Heart left ventricle (tissue), 16 donors: ENCODE measurements at regions not wholly inside any gene's neighbourhood (a gene's known extent, or its start where the extent isn't known, plus 50 kb on each side); places are given as distances from the start of the nearest gene placed in this dataset.

Source experiments
- ATAC-seq, 4 donors: fragments of 200-7000 bp; cut with Tn5 transposase; one replicate each; pipeline ENCODE4 v1.9.1; 2020 to 2022; ENCODE audit warnings: moderate library complexity in 4 of 4, mild to moderate bottlenecking in 3 of 4, moderate number of reproducible peaks in 1 of 4
- DNase-seq, 5 donors: peaks; one replicate each; pipeline ENCODE4 v3.0.0-alpha.2; 2020
- H3K27ac ChIP-seq, 12 donors: fragments of 200-600 bp; sonication (generic) in 4 of 12; one replicate each; pipeline versions ENCODE4 v1.5.0 to v1.8.0; 2016 to 2022; ENCODE audit warnings: mild to moderate bottlenecking in 2 of 12
- H3K27me3 ChIP-seq, 9 donors: fragments of 200-600 bp; sonication (generic) in 2 of 9; one replicate each; pipeline versions ENCODE4 v1.5.1 to v1.8.0; 2016 to 2022; ENCODE audit warnings: mild to moderate bottlenecking in 3 of 9
- H3K36me3 ChIP-seq, 9 donors: fragments of 200-600 bp; sonication (generic) in 2 of 9; one replicate each; pipeline versions ENCODE4 v1.5.0 to v1.8.0; 2018 to 2022; ENCODE audit warnings: mild to moderate bottlenecking in 2 of 9
- H3K4me1 ChIP-seq, 12 donors: fragments of 200-600 bp; sonication (generic) in 4 of 12; one replicate each; pipeline versions ENCODE4 v1.5.0 to v1.8.0; 2016 to 2022; ENCODE audit warnings: mild to moderate bottlenecking in 3 of 12
- H3K4me3 ChIP-seq, 12 donors: fragments of 200-600 bp; sonication (generic) in 4 of 12; one replicate each; pipeline versions ENCODE4 v1.5.0 to v1.8.0; 2017 to 2022; ENCODE audit warnings: mild to moderate bottlenecking in 9 of 12, moderate library complexity in 4 of 12
- H3K9me3 ChIP-seq, 12 donors: fragments of 200-600 bp; sonication (generic) in 4 of 12; one replicate each; pipeline versions ENCODE4 v1.5.0 to v1.8.0; 2016 to 2022; ENCODE audit warnings: mild to moderate bottlenecking in 1 of 12
- POLR2A ChIP-seq, 2 donors: fragments of 450-650 bp; IDR thresholded peaks; one replicate each; pipeline ENCODE4 v1.6.1; 2017; ENCODE audit warnings: antibody characterized with exemption in 2 of 2, mild to moderate bottlenecking in 2 of 2, moderate library complexity in 2 of 2
- WGBS, 4 donors: extraction: QIAGEN DNeasy Blood & Tissue Kit in 2 of 4; methylation state at CpG; one replicate each; pipeline versions ENCODE4 v1.1.5 to v1.1.7; 2013 to 2018; 5-methylcytosine and 5-hydroxymethylcytosine counted together
- intact Hi-C, 10 donors: fragments of 100-400 bp; cut with DNase I; formaldehyde crosslinking; loops; one replicate each; pipeline versions ENCODE4 v1.11.1 to v1.14.2; 2022
- TF ChIP-seq, protein P1 (sequence below), 12 donors: fragments of 200-600 bp; sonication (generic) in 4 of 12; IDR thresholded peaks; one replicate each; pipeline versions ENCODE4 v1.5.0 to v1.8.0; 2018 to 2022; ENCODE audit warnings: antibody characterized with exemption in 12 of 12, mild to moderate bottlenecking in 5 of 12
- donor health status: ischemic (EF 13 %, LVEDD 7.1; RV severe dilation, severe dysfunction).
- donor health status: healthy with polysubstance abuse.
- donor health status: DM: no; HTN: yes; CAD: no.
- donor health status: DM: no; HTN: no; CAD: no.
- donor health status: ischemic (EF 25% LVEDD 6.9; RV normal size, moderate dysfunction).
- donor health status: ischemic (EF 25% LVEDD 5.7; RV mildly dilated, moderate dysfunction).
- donor health status: healthy.
- donor health status: DM: yes; HTN: yes; CAD: no.
- donor health status: ischemic (EF 35%, LVEDD 5.7; RV mildly dilated, moderate dysfunction).
- donor health status: nonischemic (EF 11% LVEDD 7.7; RV severe dilation, severe dysfunction).
- donor health status: DM: yes; HTN: yes; CAD: no.
- donor health status: PGD.
- donor health status: ischemic (EF 29% LVEDD 5.4; RV normal size, mild dysfunction).
- donor health status: nonischemic (EF 23%, LVEDD 6.1; RV moderate dilation, normal function).

GRCh38 chr2:147110317-147110716 is 734.5 kb upstream of the ACVR2A start:
- TF ChIP-seq POLR2A (IDR thresholded peaks at IDR 0.05), result no peak
- TF ChIP-seq, protein P1, sequence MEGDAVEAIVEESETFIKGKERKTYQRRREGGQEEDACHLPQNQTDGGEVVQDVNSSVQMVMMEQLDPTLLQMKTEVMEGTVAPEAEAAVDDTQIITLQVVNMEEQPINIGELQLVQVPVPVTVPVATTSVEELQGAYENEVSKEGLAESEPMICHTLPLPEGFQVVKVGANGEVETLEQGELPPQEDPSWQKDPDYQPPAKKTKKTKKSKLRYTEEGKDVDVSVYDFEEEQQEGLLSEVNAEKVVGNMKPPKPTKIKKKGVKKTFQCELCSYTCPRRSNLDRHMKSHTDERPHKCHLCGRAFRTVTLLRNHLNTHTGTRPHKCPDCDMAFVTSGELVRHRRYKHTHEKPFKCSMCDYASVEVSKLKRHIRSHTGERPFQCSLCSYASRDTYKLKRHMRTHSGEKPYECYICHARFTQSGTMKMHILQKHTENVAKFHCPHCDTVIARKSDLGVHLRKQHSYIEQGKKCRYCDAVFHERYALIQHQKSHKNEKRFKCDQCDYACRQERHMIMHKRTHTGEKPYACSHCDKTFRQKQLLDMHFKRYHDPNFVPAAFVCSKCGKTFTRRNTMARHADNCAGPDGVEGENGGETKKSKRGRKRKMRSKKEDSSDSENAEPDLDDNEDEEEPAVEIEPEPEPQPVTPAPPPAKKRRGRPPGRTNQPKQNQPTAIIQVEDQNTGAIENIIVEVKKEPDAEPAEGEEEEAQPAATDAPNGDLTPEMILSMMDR (IDR thresholded peaks at IDR 0.05), result no peak
- ATAC-seq, result no peak
- DNase-seq, result no peak
- 45 to 55% (median 49%) methylated on average over 4 of the region's 4 CpGs for WGBS, 4 donors
- Histone ChIP-seq H3K36me3 (no peaks in the 10 kb centered on the region), H3K4me1 (no peaks in the 10 kb centered on the region), H3K9me3 (peaks cover 0 to 8% (median 0%) of the 10 kb centered on the region in 12 donors), H3K27ac (no peak overlapping the region), H3K27me3 (no peaks in the 10 kb centered on the region), H3K4me3 (no peak overlapping the region)
- intact Hi-C loops, result no loop called here

DNA sequence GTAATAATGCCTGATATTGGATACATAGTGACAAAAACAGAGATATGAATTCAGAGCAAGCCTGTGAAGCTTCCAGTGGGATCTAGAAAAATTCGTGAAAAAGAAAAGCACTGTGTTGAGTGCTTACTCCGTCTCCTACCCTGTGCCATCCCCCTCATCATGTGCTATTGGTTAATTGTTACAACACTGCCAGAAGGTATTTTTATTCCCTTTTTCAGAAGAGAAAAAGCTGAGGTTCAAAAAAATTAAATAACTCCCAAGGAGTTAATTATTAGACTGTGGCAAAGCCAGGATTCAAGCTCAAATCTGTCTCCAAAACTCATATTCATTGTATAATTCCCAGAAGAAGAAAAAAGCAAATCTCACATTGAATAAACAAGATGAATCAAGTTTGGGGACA is 735.5 kb upstream of the ACVR2A start:
- 72 to 74% (median 73%) methylated on average over 2 of the region's 2 CpGs for WGBS, 4 donors

GRCh38 chr2:147108548-147108947 is 736.3 kb upstream of the ACVR2A start:
- peaks cover 0 to 8% (median 0%) of the 10 kb centered on the region in 12 donors for H3K9me3 ChIP-seq
- H3K4me1 ChIP-seq, result no peaks in the 10 kb centered on the region
- 83 to 89% (median 87%) methylated on average over 2 of the region's 2 CpGs for WGBS, 4 donors
- no peaks in the 10 kb centered on the region for H3K36me3 ChIP-seq
- TF ChIP-seq, protein P1 (IDR thresholded peaks at IDR 0.05), result no peak
- TF ChIP-seq POLR2A (IDR thresholded peaks at IDR 0.05), result no peak
- no peaks in the 10 kb centered on the region for H3K27me3 ChIP-seq
- no peak overlapping the region for H3K4me3 ChIP-seq
- intact Hi-C loops, result no loop called here
- no peak for ATAC-seq
- no peak overlapping the region for H3K27ac ChIP-seq
- DNase-seq, result no peak

More for the DNA sequence above, 735.5 kb upstream of the ACVR2A start:
- intact Hi-C loops, result no loop called here
- peaks cover 0 to 8% (median 0%) of the 10 kb centered on the region in 12 donors for H3K9me3 ChIP-seq
- no peaks in the 10 kb centered on the region for H3K36me3 ChIP-seq
- ATAC-seq, result no peak
- no peak overlapping the region for H3K4me3 ChIP-seq
- no peak for TF ChIP-seq POLR2A (IDR thresholded peaks at IDR 0.05)
- TF ChIP-seq, protein P1 (IDR thresholded peaks at IDR 0.05), result no peak
- no peak for DNase-seq
- H3K27me3 ChIP-seq, result no peaks in the 10 kb centered on the region
- H3K4me1 ChIP-seq, result no peaks in the 10 kb centered on the region
- H3K27ac ChIP-seq, result no peak overlapping the region

GRCh38 chr2:147101941-147102790 is 742.7 kb upstream of the ACVR2A start:
- 60 to 70% (median 62%) methylated on average over 5 of the region's 5 CpGs for WGBS, 4 donors
- no peaks in the 10 kb centered on the region for H3K27me3 ChIP-seq
- no peak for TF ChIP-seq POLR2A (IDR thresholded peaks at IDR 0.05)
- TF ChIP-seq, protein P1 (IDR thresholded peaks at IDR 0.05), result no peak
- no peaks in the 10 kb centered on the region for H3K36me3 ChIP-seq
- intact Hi-C loops, result no loop called here
- H3K4me3 ChIP-seq, result no peak overlapping the region
- no peak for ATAC-seq
- no peak for DNase-seq
- H3K27ac ChIP-seq, result no peak overlapping the region
- no peaks in the 10 kb centered on the region for H3K9me3 ChIP-seq
- no peaks in the 10 kb centered on the region for H3K4me1 ChIP-seq
